Astrocyte of the spinal cord (primary cell): ENCODE measurements at regions not wholly inside any gene's neighbourhood (a gene's known extent, or its start where the extent isn't known, plus 50 kb on each side); places are given as distances from the start of the nearest gene placed in this dataset.

Source experiments
- DNase-seq: peaks from one replicate; pipeline ENCODE4 v3.0.0; 2011; ENCODE audit warnings: low read depth, low spot score
- H3K4me3 ChIP-seq: 2 replicates; pipeline ENCODE4 v1.5.1; 2011; ENCODE audit warnings: low read depth, mild to moderate bottlenecking, low read length, moderate library complexity
- CTCF ChIP-seq: IDR thresholded peaks from 2 replicates; pipeline ENCODE4 v1.5.1; 2012; ENCODE audit warnings: low read depth, mild to moderate bottlenecking, low read length, inconsistent platforms
- in situ Hi-C: cut with HindIII; loops from 2 replicates; pipeline ENCODE4 v1.10.0; 2017; ENCODE audit warnings: low sequenced_read_pairs

GRCh38 chr10:31701546-31701945 is 227.1 kb downstream of the ARHGAP12 start:
- no peak for DNase-seq
- no peak overlapping the region for H3K4me3 ChIP-seq
- TF ChIP-seq CTCF = no peak
- in situ Hi-C loops = no loop called here

GRCh38 chr10:31700181-31700611 is 228.4 kb downstream of the ARHGAP12 start:
- no peak for TF ChIP-seq CTCF
- DNase-seq = no peak
- in situ Hi-C loops = no loop called here
- H3K4me3 ChIP-seq = no peak overlapping the region

GRCh38 chr10:31698181-31698830 is 230.3 kb downstream of the ARHGAP12 start:
- in situ Hi-C loops = no loop called here
- no peak overlapping the region for H3K4me3 ChIP-seq
- TF ChIP-seq CTCF = no peak

GRCh38 chr10:31697271-31698180 is 231.1 kb downstream of the ARHGAP12 start:
- peak; percentile 85 for DNase-seq
- TF ChIP-seq CTCF = no peak
- no peak overlapping the region for H3K4me3 ChIP-seq
- in situ Hi-C loops = no loop called here

More at GRCh38 chr10:31698181-31698830, 230.3 kb downstream of the ARHGAP12 start:
- DNase-seq = peak; percentile 79

GRCh38 chr10:31694929-31695837 is 233.4 kb downstream of the ARHGAP12 start:
- in situ Hi-C loops = no loop called here
- H3K4me3 ChIP-seq = no peak overlapping the region
- no peak for TF ChIP-seq CTCF
- DNase-seq = no peak

GRCh38 chr10:31694126-31694685 is 234.4 kb downstream of the ARHGAP12 start:
- DNase-seq = no peak
- TF ChIP-seq CTCF = no peak
- in situ Hi-C loops = no loop called here
- no peak overlapping the region for H3K4me3 ChIP-seq
